ENCODE measurements at regions not wholly inside any gene's neighbourhood (a gene's known extent, or its start where the extent isn't known, plus 50 kb on each side); places are given as distances from the start of the nearest gene placed in this dataset.
A peak's percentile ranks its signal among the peaks of the same experiment; 100 is the strongest.
"Not testable (repeated sequence)": the region's sequence is repeated elsewhere in the genome, so short reads cannot be mapped to it uniquely, and the experiment has no call there.

- Histone ChIP-seq H3K4me1 (peaks cover 55% of the 10 kb centered on the region), H3K4me2 (peak overlapping the region; percentile 66), H3K9ac (no peak overlapping the region)
These were observed 233.7 kb downstream of the SHQ1 start for GRCh38 chr3:72614394-72615074.

DNA sequence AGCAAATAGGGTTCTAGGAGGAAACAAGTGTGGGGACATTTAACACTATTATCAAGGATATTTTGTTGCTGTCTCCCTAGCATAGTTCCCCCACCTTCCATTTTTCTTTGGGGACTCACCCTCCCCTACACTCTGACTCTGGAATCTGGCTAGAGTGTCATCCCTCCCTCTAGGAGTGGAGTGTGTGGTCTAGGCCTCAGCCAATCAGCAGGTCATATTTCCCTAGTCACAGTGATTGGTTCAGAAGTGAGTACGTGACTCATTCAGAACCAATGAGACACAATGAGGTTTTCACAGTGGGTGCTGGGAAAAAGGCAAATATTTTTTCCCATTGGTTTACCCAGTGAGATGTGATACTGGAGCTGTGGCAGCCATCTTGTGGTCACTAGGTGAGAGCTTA is 234.4 kb downstream of the SHQ1 start:
- no peak overlapping the region for H3K9ac ChIP-seq
- 0 out of 2 replicates have a peak, but pooled peaks cover 5% of the 10 kb centered on the region for H3K9me3 ChIP-seq
- H3K4me1 ChIP-seq, result peaks cover 48% of the 10 kb centered on the region
- H3K36me3 ChIP-seq, result no peaks in the 10 kb centered on the region
- TF ChIP-seq Cebpa-rat (IDR thresholded peaks at IDR 0.05), result no peak
- no peak overlapping the region for H3K27ac ChIP-seq
- peak overlapping the region; percentile 66 for H3K4me2 ChIP-seq
- H3K27me3 ChIP-seq, result no peaks in the 10 kb centered on the region
- no peak overlapping the region for H3K4me3 ChIP-seq
- H4K20me1 ChIP-seq, result no peaks in the 10 kb centered on the region

More at GRCh38 chr3:72614394-72615074, 233.7 kb downstream of the SHQ1 start:
- H3K36me3 ChIP-seq, result no peaks in the 10 kb centered on the region
- no peaks in the 10 kb centered on the region for H3K27me3 ChIP-seq
- TF ChIP-seq Cebpa-rat (IDR thresholded peaks at IDR 0.05), result no peak
- no peak overlapping the region for H3K27ac ChIP-seq
- no peak overlapping the region for H3K4me3 ChIP-seq
- no peaks in the 10 kb centered on the region for H4K20me1 ChIP-seq
- H3K9me3 ChIP-seq, result 0 out of 2 replicates have a peak, but pooled peaks cover 5% of the 10 kb centered on the region

GRCh38 chr3:72609114-72609513 is 239.1 kb downstream of the SHQ1 start:
- not testable (repeated sequence) for H3K27ac ChIP-seq, H3K4me2 ChIP-seq, H3K27me3 ChIP-seq, H3K9me3 ChIP-seq, H3K4me3 ChIP-seq, H4K20me1 ChIP-seq, H3K9ac ChIP-seq, H3K36me3 ChIP-seq
- peaks cover 30% of the 10 kb centered on the region for H3K4me1 ChIP-seq

DNA sequence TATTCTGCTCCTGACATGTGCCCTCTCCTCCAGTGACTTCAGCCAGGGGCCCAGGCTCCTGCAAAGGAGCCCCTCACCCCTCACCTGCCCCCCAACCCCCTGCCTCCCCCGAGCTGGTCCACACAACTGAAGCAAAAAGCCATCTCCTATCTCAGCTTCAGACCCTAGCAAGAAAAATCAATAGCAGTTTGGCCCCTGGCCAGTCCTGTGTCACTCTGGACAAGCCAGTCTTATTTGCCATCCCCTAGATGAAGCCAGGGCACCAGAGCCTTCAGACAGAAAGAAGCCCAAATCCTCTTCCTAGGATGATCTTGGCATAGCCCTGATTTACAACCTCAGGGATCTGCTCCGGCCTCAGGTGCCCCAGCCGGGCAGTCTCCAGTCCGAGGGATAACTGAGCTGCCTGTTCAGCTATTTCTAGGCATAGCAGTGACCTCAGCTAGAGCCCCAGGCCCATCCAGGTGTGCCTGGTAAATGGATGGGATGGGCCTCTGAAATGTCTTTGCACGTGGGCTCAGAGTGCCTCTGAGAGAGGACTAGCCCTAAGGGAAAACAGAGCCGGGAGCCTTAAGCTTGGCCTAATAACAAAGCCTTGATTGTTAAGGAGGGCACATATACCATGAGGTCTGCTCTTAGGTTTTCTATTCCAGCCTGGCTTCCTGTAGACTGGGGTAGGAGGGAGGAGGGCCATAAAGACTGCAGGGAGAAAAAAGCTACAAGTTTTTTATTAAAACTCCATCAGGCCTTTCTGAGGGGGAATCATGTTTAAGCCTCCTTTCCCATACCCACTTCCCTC is 242.0 kb downstream of the SHQ1 start:
- Histone ChIP-seq H3K9ac (no peak overlapping the region), H3K27me3 (no peaks in the 10 kb centered on the region), H3K4me1 (peaks cover 41% of the 10 kb centered on the region), H3K9me3 (no peaks in the 10 kb centered on the region), H3K27ac (no peak overlapping the region), H3K4me2 (peak overlapping the region; percentile 40), H3K4me3 (no peak overlapping the region), H3K36me3 (no peaks in the 10 kb centered on the region), H4K20me1 (no peaks in the 10 kb centered on the region)
- no peak for TF ChIP-seq Cebpa-rat (IDR thresholded peaks at IDR 0.05)

DNA sequence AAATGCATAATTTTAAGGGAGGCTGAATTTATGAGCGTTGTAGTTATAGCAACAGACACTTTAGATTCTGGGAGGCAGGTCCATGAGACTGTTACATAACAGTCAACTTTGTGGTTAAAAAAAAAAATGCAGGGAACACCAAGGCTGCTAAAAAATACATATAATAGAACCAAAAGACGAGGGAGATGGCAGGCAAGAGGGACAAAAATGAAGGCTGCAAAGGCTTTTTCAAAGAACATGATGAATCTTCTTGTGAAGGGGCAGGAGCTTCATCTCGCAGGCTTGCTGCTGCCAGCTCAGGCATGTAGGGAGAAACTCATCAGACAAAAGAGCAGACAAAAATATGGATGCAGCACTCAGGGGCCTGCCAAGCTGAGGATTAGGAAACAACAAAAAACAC is 243.9 kb downstream of the SHQ1 start:
- H3K27me3 ChIP-seq, result no peaks in the 10 kb centered on the region
- no peak overlapping the region for H3K4me2 ChIP-seq
- no peak overlapping the region for H3K9ac ChIP-seq
- no peak overlapping the region for H3K27ac ChIP-seq
- no peaks in the 10 kb centered on the region for H3K36me3 ChIP-seq
- peaks cover 48% of the 10 kb centered on the region for H3K4me1 ChIP-seq
- H4K20me1 ChIP-seq, result no peaks in the 10 kb centered on the region
- no peaks in the 10 kb centered on the region for H3K9me3 ChIP-seq
- no peak overlapping the region for H3K4me3 ChIP-seq
- TF ChIP-seq Cebpa-rat (IDR thresholded peaks at IDR 0.05), result no peak

- Histone ChIP-seq H3K9me3 (no peaks in the 10 kb centered on the region), H3K36me3 (no peaks in the 10 kb centered on the region), H4K20me1 (no peaks in the 10 kb centered on the region), H3K4me3 (no peak overlapping the region), H3K9ac (no peak overlapping the region), H3K27me3 (no peaks in the 10 kb centered on the region), H3K4me1 (peaks cover 68% of the 10 kb centered on the region), H3K4me2 (peak overlapping the region; percentile 49), H3K27ac (no peak overlapping the region)
- TF ChIP-seq Cebpa-rat (IDR thresholded peaks at IDR 0.05), result no peak
These were observed 246.1 kb downstream of the SHQ1 start for GRCh38 chr3:72601983-72602750.

GRCh38 chr3:72601060-72601459 is 247.2 kb downstream of the SHQ1 start:
- Histone ChIP-seq H3K4me1 (peaks cover 70% of the 10 kb centered on the region), H3K9me3 (no peaks in the 10 kb centered on the region), H3K27ac (no peak overlapping the region), H3K9ac (no peak overlapping the region), H3K27me3 (no peaks in the 10 kb centered on the region), H3K4me3 (no peak overlapping the region), H3K4me2 (peak overlapping the region; percentile 49), H4K20me1 (no peaks in the 10 kb centered on the region), H3K36me3 (no peaks in the 10 kb centered on the region)
- no peak for TF ChIP-seq Cebpa-rat (IDR thresholded peaks at IDR 0.05)

DNA sequence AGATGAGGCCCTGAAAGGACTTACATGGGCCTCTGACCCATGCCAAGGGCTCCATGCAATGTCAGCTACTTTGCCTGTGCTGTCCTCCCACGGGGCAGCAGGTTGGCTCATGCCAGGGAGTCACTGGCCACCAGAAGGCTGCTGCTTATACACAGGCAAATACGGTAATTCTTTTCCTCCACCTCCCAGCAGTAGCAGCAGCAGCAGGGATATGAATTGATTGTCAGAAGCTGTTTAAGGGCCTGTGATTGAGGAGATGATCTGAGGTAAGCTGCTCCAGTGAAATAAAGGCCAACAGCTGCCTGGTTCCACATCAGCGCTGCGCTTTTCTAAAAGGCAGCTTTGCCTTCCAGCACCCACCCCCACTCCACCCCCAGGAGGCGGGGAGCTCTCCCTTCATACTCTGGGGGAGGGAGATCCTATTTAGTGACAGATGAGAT is 250.5 kb downstream of the SHQ1 start:
- Histone ChIP-seq H3K27ac (no peak overlapping the region), H3K4me3 (no peak overlapping the region), H3K4me1 (peaks cover 66% of the 10 kb centered on the region), H3K9me3 (no peaks in the 10 kb centered on the region), H3K4me2 (peak overlapping the region; percentile 54), H3K36me3 (no peaks in the 10 kb centered on the region), H3K9ac (no peak overlapping the region), H3K27me3 (no peaks in the 10 kb centered on the region), H4K20me1 (no peaks in the 10 kb centered on the region)
- TF ChIP-seq Cebpa-rat (IDR thresholded peaks at IDR 0.05), result no peak

DNA sequence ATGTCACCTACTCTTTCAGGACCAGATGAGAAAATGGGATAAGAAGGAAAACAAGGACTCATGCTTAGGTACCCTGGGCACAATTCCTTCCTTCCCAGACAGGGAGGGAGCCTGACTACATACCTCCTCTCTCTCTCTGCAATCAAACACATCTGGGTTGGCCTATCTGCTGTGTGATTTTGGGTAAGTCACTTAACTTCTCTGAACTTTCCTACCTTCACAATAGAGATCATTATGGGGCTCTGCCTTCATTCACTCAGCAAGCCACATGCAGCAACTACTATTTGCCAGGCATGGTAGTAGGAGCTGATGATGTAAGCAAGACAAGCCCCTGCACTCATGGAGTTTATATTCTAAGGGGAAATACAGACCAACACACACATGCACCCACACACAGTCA is 251.2 kb downstream of the SHQ1 start:
- Histone ChIP-seq H3K27ac (no peak overlapping the region), H3K4me1 (peaks cover 59% of the 10 kb centered on the region), H3K9me3 (no peaks in the 10 kb centered on the region)

More for the DNA sequence above, 251.2 kb downstream of the SHQ1 start:
- no peak for TF ChIP-seq Cebpa-rat (IDR thresholded peaks at IDR 0.05)
- H3K36me3 ChIP-seq, result no peaks in the 10 kb centered on the region
- no peak overlapping the region for H3K4me3 ChIP-seq
- peak overlapping the region; percentile 54 for H3K4me2 ChIP-seq
- no peaks in the 10 kb centered on the region for H4K20me1 ChIP-seq
- no peaks in the 10 kb centered on the region for H3K27me3 ChIP-seq
- no peak overlapping the region for H3K9ac ChIP-seq

Measured in BLaER1 (cell line).